Sigmoid colon (tissue), 6 donors: ENCODE measurements at regions not wholly inside any gene's neighbourhood (a gene's known extent, or its start where the extent isn't known, plus 50 kb on each side); places are given as distances from the start of the nearest gene placed in this dataset.

Source experiments
- DNase-seq: peaks from one replicate; pipeline ENCODE4 v3.0.0-alpha.2; 2019
- H3K27ac ChIP-seq, 4 donors: fragments of 200-600 bp; sonication (generic); one replicate each; pipeline ENCODE4 v1.5.1; 2016 to 2019; ENCODE audit warnings: mild to moderate bottlenecking in 1 of 4
- H3K27me3 ChIP-seq, 3 donors: fragments of 200-600 bp; sonication (generic); one replicate each; pipeline ENCODE4 v1.5.1; 2019; ENCODE audit warnings: mild to moderate bottlenecking in 1 of 3
- H3K36me3 ChIP-seq, 4 donors: fragments of 200-600 bp; sonication (generic); one replicate each; pipeline ENCODE4 v1.5.1; 2016 to 2019
- H3K4me1 ChIP-seq, 4 donors: fragments of 200-600 bp; sonication (generic); one replicate each; pipeline ENCODE4 v1.5.1; 2017 to 2019
- H3K4me3 ChIP-seq, 4 donors: fragments of 200-600 bp; sonication (generic); one replicate each; pipeline ENCODE4 v1.5.1; 2017 to 2019; ENCODE audit warnings: mild to moderate bottlenecking in 2 of 4, moderate library complexity in 1 of 4
- H3K9me3 ChIP-seq, 4 donors: fragments of 200-600 bp in 3 of 4; sonication (generic) in 3 of 4; one replicate each; pipeline versions ENCODE4 v1.5.1 to v1.6.1; 2013 to 2019
- EP300 ChIP-seq, 4 donors: sonication (generic); formaldehyde crosslinking; IDR thresholded peaks; one replicate each; pipeline ENCODE4 v1.6.1; 2017; ENCODE audit warnings: antibody characterized with exemption in 4 of 4
- POLR2A ChIP-seq, 2 donors: fragments of 450-650 bp; IDR thresholded peaks; one replicate each; pipeline ENCODE4 v1.6.1; 2016; ENCODE audit warnings: antibody characterized with exemption in 2 of 2, mild to moderate bottlenecking in 2 of 2, moderate library complexity in 2 of 2
- POLR2AphosphoS5 ChIP-seq, 4 donors: sonication (generic); formaldehyde crosslinking; IDR thresholded peaks; one replicate each; pipeline ENCODE4 v1.6.1; 2017; ENCODE audit warnings: antibody characterized with exemption in 4 of 4
- WGBS, 2 donors: extraction: QIAGEN DNeasy Blood & Tissue Kit; methylation state at CpG; one replicate each; pipeline ENCODE4 v1.1.7; 2013; 5-methylcytosine and 5-hydroxymethylcytosine counted together
- intact Hi-C: fragments of 100-400 bp; cut with DNase I; formaldehyde crosslinking; loops from one replicate; pipeline ENCODE4 v1.15.1; 2023
- TF ChIP-seq, protein P1 (sequence below), 4 experiments: fragments of 450-650 bp in 3 of 4; fragments of 200-600 bp in 1 of 4; IDR thresholded peaks; one replicate each; pipeline ENCODE4 v1.5.1; 2016 to 2019; ENCODE audit warnings: antibody characterized with exemption in 4 of 4, mild to moderate bottlenecking in 3 of 4, moderate library complexity in 2 of 4
- donor health status: healthy with polysubstance abuse.
- donor health status: healthy.

DNA sequence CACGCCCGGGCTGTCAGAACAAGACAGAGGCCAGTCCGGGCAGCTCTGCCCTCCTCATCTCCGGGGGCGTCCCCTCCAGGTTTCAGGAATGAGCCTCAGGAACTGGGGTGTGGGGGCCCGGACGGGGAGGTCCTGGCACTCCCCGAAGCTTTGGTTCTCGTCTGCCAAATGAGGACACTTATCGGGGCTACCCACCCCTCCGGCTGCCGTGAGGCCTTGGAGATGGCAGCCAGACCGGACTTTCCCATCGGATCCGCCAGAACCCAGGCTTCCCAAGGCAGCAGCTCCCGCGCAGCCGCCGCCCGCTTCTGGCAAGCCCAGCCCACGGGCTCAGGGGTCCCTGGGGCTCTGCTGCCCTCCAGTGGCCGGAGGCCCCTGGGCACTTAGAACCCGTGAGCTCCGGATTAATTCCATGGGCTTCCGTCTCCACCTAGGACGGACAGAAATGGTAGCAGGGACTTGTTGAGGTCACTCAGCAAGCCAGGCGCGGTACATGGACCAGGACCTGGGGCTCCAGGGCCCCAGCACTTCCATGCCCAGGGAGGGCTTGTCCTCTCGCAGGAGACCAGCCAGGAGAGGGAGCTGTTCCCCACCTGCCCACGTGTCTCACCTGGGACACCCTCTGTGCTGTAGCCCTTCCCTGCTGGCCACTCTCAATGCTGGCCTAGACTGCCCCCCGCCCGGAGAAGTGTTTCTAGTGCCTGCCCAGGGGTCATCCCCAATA, 89.4 kb downstream of the LINGO1 start:
- peak; percentile 93 for DNase-seq
- intact Hi-C loops = loop anchor here (1.0 to 5.0 kb wide), 4 partner anchors 46 to 519 kb away; no protein-coding TSS in a partner anchor
- Histone ChIP-seq H3K27me3 (no peaks in the 10 kb centered on the region), H3K27ac (peak overlapping the region; percentile 22 to 52 (median 44)), H3K9me3 (no peaks in the 10 kb centered on the region), H3K4me1 (peaks cover 0 to 15% (median 13%) of the 10 kb centered on the region in 4 donors), H3K4me3 (peak overlapping the region; percentile 18 to 45 (median 42)), H3K36me3 (no peaks in the 10 kb centered on the region)
- peak in 2 of 4 donors; percentile 41 to 47 for TF ChIP-seq POLR2AphosphoS5 (IDR thresholded peaks at IDR 0.05)
- TF ChIP-seq, protein P1, sequence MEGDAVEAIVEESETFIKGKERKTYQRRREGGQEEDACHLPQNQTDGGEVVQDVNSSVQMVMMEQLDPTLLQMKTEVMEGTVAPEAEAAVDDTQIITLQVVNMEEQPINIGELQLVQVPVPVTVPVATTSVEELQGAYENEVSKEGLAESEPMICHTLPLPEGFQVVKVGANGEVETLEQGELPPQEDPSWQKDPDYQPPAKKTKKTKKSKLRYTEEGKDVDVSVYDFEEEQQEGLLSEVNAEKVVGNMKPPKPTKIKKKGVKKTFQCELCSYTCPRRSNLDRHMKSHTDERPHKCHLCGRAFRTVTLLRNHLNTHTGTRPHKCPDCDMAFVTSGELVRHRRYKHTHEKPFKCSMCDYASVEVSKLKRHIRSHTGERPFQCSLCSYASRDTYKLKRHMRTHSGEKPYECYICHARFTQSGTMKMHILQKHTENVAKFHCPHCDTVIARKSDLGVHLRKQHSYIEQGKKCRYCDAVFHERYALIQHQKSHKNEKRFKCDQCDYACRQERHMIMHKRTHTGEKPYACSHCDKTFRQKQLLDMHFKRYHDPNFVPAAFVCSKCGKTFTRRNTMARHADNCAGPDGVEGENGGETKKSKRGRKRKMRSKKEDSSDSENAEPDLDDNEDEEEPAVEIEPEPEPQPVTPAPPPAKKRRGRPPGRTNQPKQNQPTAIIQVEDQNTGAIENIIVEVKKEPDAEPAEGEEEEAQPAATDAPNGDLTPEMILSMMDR (IDR thresholded peaks at IDR 0.05) = peak; percentile 94 to 97 (median 97)
- TF ChIP-seq POLR2A (IDR thresholded peaks at IDR 0.05) = no peak
- no peak for TF ChIP-seq EP300 (IDR thresholded peaks at IDR 0.05)
- WGBS, 2 donors = 4 to 7% methylated on average over 32 of the region's 32 CpGs

DNA sequence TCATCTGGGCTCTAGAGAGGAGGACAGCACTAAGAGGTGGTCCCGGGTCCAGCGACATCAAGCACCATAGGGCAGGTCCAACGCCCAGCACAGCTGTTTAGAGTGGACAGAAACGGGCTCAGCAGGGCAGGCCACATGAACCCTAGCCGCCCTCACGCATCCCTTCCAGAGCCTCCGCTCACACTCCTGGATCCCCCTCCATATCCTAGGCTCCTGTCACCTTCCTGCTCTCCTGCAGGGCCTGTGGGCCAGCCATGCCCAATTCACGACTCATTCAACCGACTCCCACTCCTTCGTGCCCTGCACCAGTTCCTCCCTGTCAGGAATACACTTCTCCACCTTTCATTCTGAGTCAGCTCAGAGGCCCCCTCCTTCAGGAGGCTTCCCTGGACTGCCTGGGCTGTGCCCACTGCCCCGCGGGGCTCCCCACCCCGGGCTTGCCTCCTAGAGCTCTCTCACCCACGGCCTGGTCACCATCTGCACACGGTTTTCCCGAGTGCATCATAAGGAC, 90.2 kb downstream of the LINGO1 start:
- H3K9me3 ChIP-seq = no peaks in the 10 kb centered on the region
- intact Hi-C loops = loop anchor here (1.0 to 5.0 kb wide), 4 partner anchors 45 to 518 kb away; no protein-coding TSS in a partner anchor
- H3K27ac ChIP-seq = peak overlapping the region in 2 of 4 donors; percentile 44 to 52
- WGBS, 2 donors = 85 to 88% methylated on average over 16 of the region's 16 CpGs
- no peak for TF ChIP-seq POLR2A (IDR thresholded peaks at IDR 0.05)
- no peak for TF ChIP-seq EP300 (IDR thresholded peaks at IDR 0.05)
- TF ChIP-seq POLR2AphosphoS5 (IDR thresholded peaks at IDR 0.05) = no peak
- TF ChIP-seq, protein P1 (IDR thresholded peaks at IDR 0.05) = no peak
- H3K4me3 ChIP-seq = peak overlapping the region in 1 of 4 donors; percentile 45
- peaks cover 0 to 18% (median 14%) of the 10 kb centered on the region in 4 donors for H3K4me1 ChIP-seq
- no peaks in the 10 kb centered on the region for H3K36me3 ChIP-seq
- DNase-seq = peak; percentile 62
- H3K27me3 ChIP-seq = no peaks in the 10 kb centered on the region

DNA sequence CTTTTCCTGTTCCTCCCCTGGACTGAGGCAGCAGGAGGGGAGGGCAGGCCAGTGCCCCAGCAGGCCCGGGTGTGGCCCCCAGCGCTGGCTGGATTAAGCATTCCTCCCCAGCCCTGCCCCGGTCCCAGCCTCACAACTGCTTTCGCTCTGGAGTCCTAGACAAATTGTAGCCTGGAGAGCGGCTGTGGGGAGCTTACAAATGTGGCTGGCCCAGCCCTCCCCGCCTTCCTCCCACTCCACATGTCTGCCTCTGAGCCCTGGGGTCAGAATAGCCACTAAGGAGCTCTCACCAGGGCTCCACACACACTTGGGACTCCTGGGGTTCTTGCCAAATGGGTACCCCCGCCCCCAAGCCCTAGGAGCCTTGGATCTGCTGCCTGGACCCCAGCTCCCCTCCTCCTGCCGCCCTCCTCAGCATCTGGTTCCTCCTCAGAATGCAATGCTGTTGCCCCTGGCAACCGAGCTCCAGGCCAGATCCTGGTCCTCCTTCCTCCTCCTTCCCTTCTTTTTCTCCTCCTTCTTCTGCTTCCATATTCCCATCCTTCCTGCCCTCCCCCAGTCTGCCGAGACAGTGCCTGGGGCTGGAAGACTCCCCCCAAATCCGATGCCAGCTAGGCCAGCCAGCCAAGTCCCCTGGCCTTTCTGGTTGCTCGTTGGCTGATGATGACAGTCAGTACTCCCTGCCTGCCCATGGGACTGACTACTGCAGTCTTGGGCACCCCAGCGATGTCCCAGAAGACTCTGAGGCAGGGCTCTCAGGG, 91.1 kb downstream of the LINGO1 start:
- intact Hi-C loops = loop anchor here (5.0 kb wide), 2 partner anchors 44 to 354 kb away; no protein-coding TSS in a partner anchor
- DNase-seq = peak; percentile 61
- TF ChIP-seq, protein P1 (IDR thresholded peaks at IDR 0.05) = no peak
- TF ChIP-seq EP300 (IDR thresholded peaks at IDR 0.05) (no peak), POLR2A (IDR thresholded peaks at IDR 0.05) (no peak), POLR2AphosphoS5 (IDR thresholded peaks at IDR 0.05) (no peak)
- peak overlapping the region in 1 of 4 donors; percentile 22 for H3K27ac ChIP-seq
- H3K36me3 ChIP-seq = no peaks in the 10 kb centered on the region
- no peaks in the 10 kb centered on the region for H3K27me3 ChIP-seq
- no peaks in the 10 kb centered on the region for H3K9me3 ChIP-seq
- H3K4me1 ChIP-seq = peaks cover 0 to 18% (median 14%) of the 10 kb centered on the region in 4 donors
- 57 to 76% methylated on average over 13 of the region's 13 CpGs for WGBS, 2 donors
- no peak overlapping the region for H3K4me3 ChIP-seq

DNA sequence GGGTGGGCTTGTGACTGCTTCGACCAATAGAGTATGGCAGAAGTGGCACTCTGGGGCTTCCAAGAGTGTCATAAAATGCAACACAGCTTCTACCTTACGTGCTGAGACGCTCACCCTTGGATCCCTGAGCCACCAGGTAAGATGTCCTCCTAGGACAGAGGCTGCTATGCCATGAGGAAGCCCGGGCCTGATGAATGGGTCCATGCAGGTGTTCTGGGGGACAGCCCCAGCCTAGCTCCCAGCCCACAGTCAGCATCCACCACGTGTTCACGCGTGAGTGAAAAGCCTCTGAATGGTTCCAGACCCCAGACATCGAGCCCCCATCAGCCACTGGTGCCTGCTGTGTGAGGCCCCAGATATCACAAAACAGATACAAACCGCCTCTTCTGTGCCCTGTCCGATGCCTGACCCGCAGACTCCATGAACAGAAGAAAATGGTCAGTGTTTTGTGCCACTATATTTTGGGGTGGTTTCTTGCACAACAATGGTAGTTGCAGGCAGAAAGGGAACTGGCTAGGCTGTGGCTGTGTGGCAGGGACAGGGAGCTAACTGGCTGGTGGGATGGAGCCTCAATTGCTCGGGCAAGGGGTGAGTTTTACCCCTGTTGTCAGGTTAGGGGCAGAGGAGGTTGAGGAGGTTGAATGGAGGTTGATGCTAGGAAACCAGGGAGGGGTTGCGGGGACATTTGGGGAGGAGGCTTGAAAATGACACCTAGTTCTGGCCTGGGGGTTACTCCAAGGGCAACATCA, 92.2 kb downstream of the LINGO1 start:
- Histone ChIP-seq H3K36me3 (no peaks in the 10 kb centered on the region), H3K27me3 (no peaks in the 10 kb centered on the region)
- 81 to 91% methylated on average over 13 of the region's 13 CpGs for WGBS, 2 donors

More for the DNA sequence above, 92.2 kb downstream of the LINGO1 start:
- TF ChIP-seq, protein P1 (IDR thresholded peaks at IDR 0.05) = no peak
- TF ChIP-seq POLR2A (IDR thresholded peaks at IDR 0.05) (no peak), POLR2AphosphoS5 (IDR thresholded peaks at IDR 0.05) (no peak), EP300 (IDR thresholded peaks at IDR 0.05) (no peak)
- DNase-seq = peak; percentile 40
- Histone ChIP-seq H3K27ac (no peak overlapping the region), H3K9me3 (no peaks in the 10 kb centered on the region), H3K4me1 (peaks cover 0 to 18% (median 14%) of the 10 kb centered on the region in 4 donors), H3K4me3 (no peak overlapping the region)
- intact Hi-C loops = loop anchor here (5.0 kb wide), 2 partner anchors 43 to 353 kb away; no protein-coding TSS in a partner anchor
